Femur (tissue), 1 donor: ENCODE measurements at regions not wholly inside any gene's neighbourhood (a gene's known extent, or its start where the extent isn't known, plus 50 kb on each side); places are given as distances from the start of the nearest gene placed in this dataset.
A peak's percentile ranks its signal among the peaks of the same experiment; 100 is the strongest.
"Not testable (repeated sequence)": the region's sequence is repeated elsewhere in the genome, so short reads cannot be mapped to it uniquely, and the experiment has no call there.

Experiments
- DNase-seq: peaks from one replicate; pipeline ENCODE4 v3.0.0-alpha.2; 2017

- DNase-seq: peak; percentile 69
Observed at GRCh38 chr20:19903168-19903811, 113.9 kb upstream of the NAA20 start.

DNA sequence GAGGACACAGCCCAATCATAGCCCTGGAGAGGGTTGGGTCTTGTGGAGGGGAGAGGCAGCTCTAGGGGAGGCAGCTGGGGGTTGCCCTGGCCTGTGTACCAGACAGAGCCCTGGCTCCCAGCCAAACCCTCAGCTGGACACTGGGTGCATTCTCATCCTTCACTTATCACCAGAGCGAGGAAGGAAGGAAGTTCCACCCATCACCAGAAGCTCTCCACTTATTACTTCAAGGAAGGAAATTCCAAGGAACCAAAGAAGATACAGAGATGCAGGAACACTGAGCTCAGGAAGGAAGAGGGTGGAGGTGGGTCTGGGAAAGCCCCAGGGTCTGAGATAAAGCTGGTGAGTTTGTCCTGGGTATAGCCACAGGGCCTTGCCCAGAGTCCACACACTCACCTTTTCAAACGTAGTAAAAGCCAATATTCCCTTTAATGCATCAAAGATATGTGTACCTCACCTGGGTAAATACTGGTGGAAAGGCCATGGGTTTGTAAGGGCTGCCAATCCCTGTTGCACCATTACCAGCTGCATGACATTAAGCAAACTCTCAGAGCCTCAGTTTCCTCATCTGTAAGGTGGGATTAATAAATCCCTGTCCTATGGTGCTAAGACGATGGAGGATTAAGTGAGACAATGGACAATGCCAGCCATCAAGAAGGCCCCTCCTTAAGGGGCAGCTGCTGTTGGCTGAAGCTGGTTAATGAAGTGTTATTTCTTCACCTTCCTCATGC, 109.7 kb upstream of the NAA20 start:
- no peak for DNase-seq

GRCh38 chr20:19908576-19908975, 108.6 kb upstream of the NAA20 start:
- no peak for DNase-seq

- peak; percentile 71 for DNase-seq
Observed at GRCh38 chr20:19909725-19910124, 107.4 kb upstream of the NAA20 start.

- DNase-seq: no peak
Observed at GRCh38 chr20:19911810-19912382, 105.3 kb upstream of the NAA20 start.

DNA sequence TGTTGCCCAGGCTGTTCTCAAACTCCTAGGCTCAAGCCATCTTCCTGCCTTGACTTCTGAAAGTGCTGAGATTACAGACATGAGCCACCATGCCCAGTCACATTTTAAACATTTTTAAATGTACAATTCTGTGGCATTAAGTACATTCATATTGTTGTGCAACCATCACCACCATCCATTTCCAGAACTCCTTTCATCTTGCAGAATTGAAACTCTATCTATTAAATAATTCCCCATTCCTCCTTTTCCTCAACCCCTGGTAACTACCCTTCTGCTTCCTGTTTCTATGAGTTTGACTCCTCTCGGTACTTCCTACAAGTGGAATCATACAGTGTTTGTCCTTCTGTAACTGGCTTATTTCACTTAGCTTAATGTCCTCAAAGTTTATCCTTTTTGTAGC, 103.8 kb upstream of the NAA20 start:
- no peak for DNase-seq

DNA sequence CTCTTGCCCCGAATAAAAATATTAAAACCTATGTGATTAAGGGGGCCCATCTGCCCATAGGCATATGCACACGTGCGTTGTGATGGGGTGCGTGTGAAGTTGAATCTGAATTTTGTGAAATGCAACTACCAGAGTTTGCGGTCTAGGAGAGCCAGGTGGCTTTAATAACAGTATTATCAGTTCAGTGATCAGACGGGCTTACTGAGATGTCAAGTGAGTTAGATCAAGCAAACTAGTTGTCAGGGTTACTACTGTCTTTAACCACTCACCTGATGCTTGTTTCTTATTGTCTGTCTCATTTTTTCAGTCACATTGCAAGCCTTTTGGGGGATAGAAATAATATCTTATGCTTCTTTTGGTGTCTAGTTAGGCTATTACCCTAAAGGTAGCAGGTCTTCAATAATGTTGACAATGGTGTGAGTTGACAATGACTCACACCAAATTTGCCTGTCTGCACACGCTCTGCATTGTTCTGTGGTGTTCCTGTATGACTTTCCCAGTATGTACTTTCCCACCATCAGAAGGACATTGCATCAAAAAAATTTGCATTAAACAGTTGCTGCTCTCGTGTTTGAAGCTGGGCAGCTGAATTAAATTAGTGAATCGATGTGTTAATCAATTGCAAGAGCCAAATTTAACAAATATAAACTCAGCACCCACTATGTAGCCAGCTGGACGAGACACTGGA, 103.1 kb upstream of the NAA20 start:
- DNase-seq: no peak

DNA sequence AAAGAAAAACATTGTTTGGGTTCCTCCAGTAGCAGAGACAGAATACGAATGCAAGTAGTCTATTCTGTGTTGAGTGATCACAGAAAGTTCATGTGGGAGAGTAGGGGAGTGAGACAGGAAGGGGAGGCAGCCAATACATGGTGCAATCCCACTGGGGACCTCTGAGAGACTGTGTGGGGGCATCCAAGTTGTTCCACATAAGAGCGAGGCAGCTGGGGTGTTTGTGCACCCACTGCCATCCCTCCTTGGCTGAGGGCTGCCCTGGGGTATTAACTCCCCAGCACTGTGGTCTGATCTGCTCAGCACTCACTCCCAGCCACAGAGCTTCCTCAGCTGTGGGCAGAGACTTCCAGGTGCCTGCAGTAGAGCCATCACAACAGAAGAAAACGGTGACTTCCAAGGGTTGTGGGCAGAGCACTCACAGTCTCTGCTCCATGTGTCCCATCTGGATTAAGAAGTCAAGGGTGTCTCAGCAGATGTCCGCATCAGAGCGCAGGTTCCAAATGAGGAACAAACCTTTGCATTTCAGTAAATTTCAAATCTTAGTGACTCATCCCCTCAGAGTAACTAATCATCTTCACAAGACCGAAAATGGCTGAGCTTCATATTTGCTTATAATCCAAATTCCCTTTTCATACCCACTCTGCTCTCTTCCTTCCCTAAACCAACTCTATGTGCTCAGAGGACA, 101.9 kb upstream of the NAA20 start:
- no peak for DNase-seq

DNA sequence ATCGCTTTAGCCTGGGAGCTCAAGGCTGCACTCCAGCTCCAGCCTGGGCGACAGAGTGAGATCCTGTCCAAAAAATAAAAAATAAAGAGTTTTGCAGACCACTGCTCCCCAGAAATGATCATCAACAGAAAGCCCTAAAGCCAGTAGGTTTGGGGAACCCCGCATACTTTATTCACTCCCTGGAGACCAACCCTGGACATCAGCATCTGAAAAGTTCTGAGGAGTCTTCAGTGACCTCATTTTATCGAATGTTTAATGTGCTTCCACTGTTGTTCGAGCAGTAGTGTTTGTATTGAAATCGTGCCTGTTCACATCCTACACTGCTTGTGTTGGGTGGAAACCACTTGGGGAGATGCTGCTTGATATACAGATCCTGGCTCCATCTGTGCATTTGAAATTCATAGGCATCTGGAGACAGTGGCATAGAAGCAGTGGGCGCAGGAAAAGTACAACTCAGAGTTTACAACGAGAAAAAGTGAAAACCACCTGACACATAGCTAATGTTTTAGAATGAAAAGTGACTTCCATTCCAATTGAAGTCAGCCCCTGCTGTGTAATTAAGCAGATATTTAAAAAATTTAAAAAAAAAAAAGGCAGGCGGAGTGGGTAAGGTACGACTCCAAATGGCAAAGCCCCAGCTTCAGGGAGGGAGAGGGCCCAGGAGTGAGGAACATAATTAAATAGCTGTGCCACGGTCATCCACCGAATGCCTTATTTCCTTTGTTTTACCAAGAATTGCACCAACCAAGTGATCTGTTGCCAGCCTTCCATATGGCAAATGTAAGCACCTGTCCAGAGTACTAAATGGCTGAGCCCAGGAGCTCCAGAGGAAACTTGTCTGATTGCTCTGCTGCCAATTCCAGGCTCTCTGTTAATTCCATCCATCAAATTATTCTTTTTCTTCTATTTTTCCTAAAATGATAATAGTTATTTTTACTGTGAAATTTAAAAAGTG, 100.4 kb upstream of the NAA20 start:
- no peak for DNase-seq

DNA sequence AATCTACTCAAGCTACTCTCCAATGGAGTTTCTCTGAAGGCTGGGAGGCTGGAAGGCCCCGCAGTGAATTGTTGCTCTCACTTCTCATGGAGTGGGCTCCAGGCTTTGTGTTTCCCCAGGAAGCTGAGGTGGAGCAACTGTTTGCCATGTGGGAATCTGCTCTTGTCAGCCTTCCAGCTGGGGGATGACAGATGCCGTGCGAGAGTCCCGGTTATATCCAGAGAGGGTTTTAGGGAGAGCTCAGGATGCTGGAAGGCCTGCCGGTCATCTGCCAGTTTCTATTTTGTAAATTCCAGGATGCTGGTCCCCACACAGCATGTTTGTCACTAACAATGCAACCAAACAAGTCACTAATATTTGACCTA, 98.2 kb upstream of the NAA20 start:
- peak; percentile 60 for DNase-seq

- DNase-seq: no peak
Observed at GRCh38 chr20:19920381-19921138, 96.6 kb upstream of the NAA20 start.

DNA sequence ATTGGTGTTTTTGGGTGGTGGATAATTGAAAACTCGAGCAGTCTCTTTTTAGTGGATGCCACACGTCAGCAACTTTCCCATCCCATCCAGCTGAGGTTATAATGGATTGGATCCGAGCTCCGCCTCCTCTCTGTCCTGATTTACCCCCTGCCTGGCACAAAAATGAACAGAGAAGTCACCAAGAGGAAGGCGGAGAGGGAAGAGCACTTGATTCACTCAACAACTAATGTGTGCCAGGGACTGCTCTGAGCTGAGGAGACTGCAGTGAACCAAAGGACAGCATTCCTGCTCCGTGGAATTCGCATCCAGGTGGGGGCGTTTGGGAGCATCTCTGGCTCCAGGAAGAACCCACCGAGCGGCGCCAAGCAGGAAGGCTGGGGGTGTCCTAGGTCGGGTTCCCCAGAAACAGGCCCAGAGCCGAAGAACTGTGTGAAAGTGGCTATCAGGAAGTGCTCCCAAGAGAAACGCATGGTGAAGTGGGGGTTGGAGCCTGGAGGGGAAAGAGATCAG, 95.8 kb upstream of the NAA20 start:
- DNase-seq: no peak

DNA sequence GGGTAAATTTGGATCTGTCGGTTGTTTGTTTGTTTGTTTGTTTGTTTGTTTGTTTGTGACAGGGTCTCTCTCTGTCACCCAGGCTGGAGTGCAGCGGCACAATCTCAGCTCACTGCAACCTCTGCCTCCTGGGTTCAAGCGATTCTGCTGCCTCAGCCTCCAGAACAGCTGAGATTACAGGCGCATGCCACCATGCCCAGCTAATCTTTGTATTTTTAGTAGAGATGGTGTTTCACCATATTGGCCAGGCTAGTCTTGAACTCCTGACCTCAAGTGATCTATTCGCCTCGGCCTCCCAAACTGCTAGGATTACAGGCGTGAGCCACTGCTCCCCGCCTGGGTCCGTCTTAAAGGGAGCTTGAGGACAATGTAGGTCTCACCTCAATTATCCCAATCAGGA, 95.3 kb upstream of the NAA20 start:
- DNase-seq: not testable (repeated sequence)

DNA sequence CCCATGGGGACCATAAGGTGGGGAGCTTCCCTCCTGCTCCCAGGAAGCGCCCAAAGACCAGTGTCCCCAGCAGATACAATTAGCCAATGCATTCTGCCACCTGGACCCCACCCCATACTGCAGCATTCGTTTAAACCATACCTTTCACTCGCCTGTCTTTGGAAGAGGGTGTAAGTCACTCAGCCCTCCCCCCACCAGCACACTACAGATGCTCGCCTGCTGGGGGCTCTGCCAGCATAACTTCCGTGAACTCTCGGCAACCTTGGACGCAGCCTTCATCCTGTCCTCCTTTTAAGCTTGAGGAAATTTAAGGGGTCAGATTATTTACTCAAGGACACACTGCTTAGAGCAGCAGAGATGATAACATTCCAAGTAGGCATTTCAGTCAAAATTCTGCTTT, 94.4 kb upstream of the NAA20 start:
- no peak for DNase-seq

DNA sequence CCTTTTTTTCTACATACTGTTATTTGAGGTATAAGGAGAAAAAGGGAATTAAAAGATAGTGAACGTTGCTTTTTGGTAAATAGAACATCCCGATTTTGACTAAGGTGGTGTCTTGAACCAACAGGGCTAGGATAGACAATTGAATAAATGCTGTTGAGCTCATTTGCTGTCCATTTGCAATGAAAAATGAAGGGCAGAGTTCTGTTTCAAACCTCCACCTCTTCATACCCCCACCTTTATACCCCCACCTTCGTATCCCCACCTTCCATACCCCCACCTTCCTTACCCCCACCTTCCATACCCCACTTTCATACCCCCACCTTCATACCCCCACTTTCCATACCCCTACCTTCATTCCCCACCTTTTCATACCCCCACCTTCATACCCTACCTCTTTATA, 93.4 kb upstream of the NAA20 start:
- DNase-seq: no peak

DNA sequence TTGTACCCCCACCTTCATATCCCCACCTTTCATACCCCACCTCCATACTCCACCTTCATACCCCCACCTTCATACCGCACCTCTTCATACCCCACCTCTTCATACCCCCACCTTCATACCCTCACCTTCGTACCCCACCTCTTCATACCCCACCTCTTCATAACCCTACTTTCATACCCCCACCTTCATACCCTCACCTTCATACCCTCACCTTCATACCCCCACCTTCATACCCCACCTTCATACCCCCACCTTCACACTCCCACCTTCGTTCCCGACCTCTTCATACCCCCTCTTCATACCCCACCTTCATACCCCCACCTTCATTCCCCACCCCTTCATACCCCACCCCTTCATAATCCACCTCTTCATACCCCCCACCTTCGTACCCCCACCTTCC, 92.9 kb upstream of the NAA20 start:
- DNase-seq: no peak

DNA sequence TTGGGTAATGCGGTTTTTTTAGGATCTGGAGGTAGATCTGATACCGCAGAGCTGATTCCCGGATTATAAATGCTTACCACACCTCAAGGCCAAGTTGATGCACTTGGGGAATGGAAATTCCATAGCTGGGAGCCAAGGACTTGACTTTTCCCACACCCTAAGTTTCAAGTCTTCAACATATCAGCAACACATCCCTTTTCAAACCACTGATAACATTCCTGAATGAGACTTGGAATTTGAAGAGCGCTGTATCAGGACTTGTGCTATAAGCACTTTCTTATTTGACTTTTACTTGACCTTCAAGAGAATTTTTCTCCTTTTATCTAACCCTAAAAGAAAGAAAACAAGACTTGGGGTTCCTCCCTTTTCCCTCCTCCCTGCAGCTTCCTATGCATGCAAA, 90.6 kb upstream of the NAA20 start:
- no peak for DNase-seq

DNA sequence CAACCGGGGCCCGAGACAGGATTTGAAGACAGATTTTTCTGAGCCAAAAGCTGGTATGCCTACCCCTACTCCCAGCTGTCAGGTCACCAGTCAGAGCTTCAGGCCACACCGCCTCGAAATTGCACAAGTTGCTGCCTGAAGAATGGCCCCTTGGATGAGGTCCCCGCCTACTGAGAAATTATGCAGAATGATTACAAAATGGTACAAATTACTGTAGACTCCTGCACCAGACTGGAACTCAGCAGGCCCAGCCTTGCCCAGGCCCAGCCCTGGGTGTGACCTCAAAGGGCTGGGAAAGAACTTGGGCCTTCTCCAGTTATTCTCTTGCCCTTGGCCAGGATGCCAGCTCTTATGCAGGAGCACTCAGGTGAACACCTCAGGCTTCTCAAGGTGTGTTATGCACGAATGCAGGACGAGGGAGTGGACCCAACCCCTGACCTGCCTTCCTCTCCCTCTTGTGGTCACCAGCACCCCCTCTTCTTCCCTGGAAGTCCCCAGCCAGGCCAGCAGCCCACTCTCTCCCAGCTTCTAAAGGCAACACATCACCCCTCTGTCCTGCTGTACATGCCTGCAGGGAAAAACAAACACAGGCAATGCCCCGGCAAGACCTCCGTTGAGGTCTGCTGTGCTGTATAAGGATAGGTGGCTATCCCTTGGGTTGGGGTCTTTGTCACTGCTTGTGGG, 88.7 kb upstream of the NAA20 start:
- DNase-seq: no peak

DNA sequence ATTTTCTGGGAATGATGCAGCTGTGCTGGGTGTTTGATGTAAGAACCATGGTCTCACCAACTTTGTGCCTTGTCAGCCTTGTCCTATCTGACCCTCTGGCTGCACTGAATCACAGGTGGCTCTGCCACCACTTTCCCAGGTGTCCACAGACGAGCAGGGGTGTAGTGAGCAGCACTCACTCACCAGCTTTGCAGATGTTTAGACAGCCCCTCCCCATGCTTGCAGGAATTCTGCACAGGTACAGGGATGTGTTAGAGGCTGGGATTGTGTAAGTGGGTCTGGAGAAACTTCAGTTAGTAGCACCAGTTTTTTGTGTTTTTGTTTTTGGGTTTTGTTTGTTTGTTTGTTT, 88.2 kb upstream of the NAA20 start:
- DNase-seq: no peak

- no peak for DNase-seq
Observed at GRCh38 chr20:19929481-19930145, 87.5 kb upstream of the NAA20 start.
